RWPE2 (cell line): ENCODE measurements at regions not wholly inside any gene's neighbourhood (a gene's known extent, or its start where the extent isn't known, plus 50 kb on each side); places are given as distances from the start of the nearest gene placed in this dataset.
A peak's percentile ranks its signal among the peaks of the same experiment; 100 is the strongest.

Source experiments
- ATAC-seq: fragments of 200-7000 bp; cut with Tn5 transposase; 3 replicates; pipeline ENCODE4 v1.9.1; 2021; ENCODE audit warnings: low read depth
- DNase-seq: peaks from one replicate; pipeline ENCODE4 v3.0.0-alpha.2; 2020; ENCODE audit warnings: low spot score
- H3K27ac ChIP-seq: fragments of 450-650 bp; 2 replicates; pipeline ENCODE4 v1.5.1; 2017; ENCODE audit warnings: mild to moderate bottlenecking; ENCODE audit not compliant: poor library complexity, severe bottlenecking
- H3K27me3 ChIP-seq: fragments of 250-450 bp; sonication (Bioruptor Pico); 2 replicates; pipeline ENCODE4 v1.5.1; 2021; ENCODE audit warnings: mild to moderate bottlenecking, moderate library complexity; ENCODE audit not compliant: insufficient read depth, poor library complexity, severe bottlenecking
- H3K36me3 ChIP-seq: fragments of 250-450 bp; sonication (Bioruptor Pico); 2 replicates; pipeline ENCODE4 v1.5.1; 2020; ENCODE audit warnings: low read depth, mild to moderate bottlenecking, moderate library complexity
- H3K4me1 ChIP-seq: fragments of 250-450 bp; sonication (Bioruptor Pico); 2 replicates; pipeline ENCODE4 v1.5.1; 2021; ENCODE audit warnings: mild to moderate bottlenecking, moderate library complexity; ENCODE audit not compliant: insufficient read depth, poor library complexity, severe bottlenecking
- H3K4me3 ChIP-seq: fragments of 250-450 bp; sonication (Bioruptor Pico); 2 replicates; pipeline ENCODE4 v1.5.1; 2021; ENCODE audit warnings: mild to moderate bottlenecking, moderate library complexity; ENCODE audit not compliant: severe bottlenecking
- H3K9me3 ChIP-seq: fragments of 250-450 bp; sonication (Bioruptor Pico); 2 replicates; pipeline ENCODE4 v1.5.1; 2021; ENCODE audit warnings: mild to moderate bottlenecking, moderate library complexity; ENCODE audit not compliant: severe bottlenecking
- TF ChIP-seq, protein P1 (sequence below): fragments of 450-650 bp; IDR thresholded peaks from one replicate; pipeline ENCODE4 v1.5.1; 2017; ENCODE audit warnings: mild to moderate bottlenecking, moderate library complexity; ENCODE audit not compliant: poor library complexity, severe bottlenecking

DNA sequence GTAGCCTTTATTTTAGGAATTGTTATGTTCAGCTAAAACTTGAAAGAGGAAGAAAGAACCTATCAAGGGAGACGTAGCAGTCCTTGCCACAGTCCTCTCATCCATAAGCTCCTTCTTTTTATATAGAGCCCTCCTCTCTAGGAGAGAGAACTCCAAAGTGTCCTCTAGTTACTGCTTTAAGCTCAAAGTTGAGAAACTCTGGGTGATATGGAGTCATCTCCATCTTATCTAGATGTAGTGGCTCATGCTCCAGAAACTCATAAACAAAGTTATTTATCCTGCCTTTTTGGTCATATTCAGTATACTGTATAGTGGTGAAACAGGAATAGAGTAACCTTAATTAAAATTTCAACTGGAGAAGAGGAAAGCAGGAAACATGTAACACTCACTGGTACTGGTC is 90.4 kb upstream of the ATF7IP start:
- Histone ChIP-seq H3K27me3 (no peaks in the 10 kb centered on the region), H3K9me3 (no peaks in the 10 kb centered on the region), H3K36me3 (no peaks in the 10 kb centered on the region), H3K4me1 (peaks cover 12% of the 10 kb centered on the region), H3K4me3 (no peak overlapping the region), H3K27ac (peak overlapping the region; percentile 93)
- TF ChIP-seq, protein P1, sequence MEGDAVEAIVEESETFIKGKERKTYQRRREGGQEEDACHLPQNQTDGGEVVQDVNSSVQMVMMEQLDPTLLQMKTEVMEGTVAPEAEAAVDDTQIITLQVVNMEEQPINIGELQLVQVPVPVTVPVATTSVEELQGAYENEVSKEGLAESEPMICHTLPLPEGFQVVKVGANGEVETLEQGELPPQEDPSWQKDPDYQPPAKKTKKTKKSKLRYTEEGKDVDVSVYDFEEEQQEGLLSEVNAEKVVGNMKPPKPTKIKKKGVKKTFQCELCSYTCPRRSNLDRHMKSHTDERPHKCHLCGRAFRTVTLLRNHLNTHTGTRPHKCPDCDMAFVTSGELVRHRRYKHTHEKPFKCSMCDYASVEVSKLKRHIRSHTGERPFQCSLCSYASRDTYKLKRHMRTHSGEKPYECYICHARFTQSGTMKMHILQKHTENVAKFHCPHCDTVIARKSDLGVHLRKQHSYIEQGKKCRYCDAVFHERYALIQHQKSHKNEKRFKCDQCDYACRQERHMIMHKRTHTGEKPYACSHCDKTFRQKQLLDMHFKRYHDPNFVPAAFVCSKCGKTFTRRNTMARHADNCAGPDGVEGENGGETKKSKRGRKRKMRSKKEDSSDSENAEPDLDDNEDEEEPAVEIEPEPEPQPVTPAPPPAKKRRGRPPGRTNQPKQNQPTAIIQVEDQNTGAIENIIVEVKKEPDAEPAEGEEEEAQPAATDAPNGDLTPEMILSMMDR, result no peak
- ATAC-seq (no peak), DNase-seq (no peak)

DNA sequence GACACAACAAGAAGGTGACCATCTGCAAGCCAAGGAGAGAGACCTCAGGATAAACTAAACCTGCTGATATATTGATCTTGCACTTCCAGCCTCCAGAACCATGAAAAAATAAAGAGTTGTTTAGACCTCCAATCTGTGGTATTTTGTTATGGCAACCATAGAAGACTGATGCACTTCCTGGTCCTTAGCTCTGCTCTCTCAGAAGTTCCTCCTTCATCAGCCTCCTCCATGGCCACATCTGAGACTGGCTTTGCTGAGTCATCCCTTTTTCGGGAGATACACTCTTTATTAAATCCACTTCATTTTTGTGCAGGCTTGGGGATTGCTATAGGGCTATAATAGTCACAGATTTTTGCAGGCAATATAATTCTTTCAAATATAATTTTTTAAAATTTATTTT is 89.6 kb upstream of the ATF7IP start:
- no peak for DNase-seq
- TF ChIP-seq, protein P1, result no peak
- no peaks in the 10 kb centered on the region for H3K36me3 ChIP-seq
- no peak overlapping the region for H3K27ac ChIP-seq
- no peak overlapping the region for H3K4me3 ChIP-seq
- ATAC-seq, result no peak
- no peaks in the 10 kb centered on the region for H3K27me3 ChIP-seq
- H3K4me1 ChIP-seq, result peaks cover 12% of the 10 kb centered on the region
- no peaks in the 10 kb centered on the region for H3K9me3 ChIP-seq

DNA sequence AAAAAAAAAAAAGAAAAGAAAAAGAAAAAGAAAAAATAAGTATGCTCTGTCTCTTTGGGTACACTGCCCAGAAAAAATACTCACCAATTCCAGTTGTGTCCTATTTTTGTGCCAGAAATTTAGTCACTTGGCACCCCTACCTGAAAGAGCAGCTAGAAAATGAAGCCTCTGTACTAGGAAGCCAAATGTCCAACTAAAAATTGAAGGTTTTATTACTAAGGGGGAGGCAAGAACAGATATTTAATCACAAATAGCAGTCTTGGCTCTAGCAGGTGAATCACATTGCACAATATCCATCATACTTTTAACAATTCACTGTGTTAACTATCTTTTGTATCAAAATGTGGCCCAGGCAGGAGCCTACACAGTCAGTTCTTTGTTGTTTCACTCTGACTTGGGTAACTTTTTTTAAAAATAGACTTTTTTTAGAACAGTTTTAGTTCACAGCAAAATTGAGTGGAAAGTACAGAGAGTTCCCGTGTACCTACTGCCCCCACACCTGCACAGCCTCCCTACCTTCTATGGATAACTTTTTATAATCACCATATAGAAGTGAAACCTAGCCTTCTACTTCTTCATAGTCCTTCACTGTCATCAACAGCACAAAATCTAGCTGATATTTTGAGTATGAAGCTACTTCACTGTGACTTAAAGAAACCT is 87.1 kb upstream of the ATF7IP start:
- TF ChIP-seq, protein P1, result no peak
- Histone ChIP-seq H3K4me3 (no peak overlapping the region), H3K36me3 (no peaks in the 10 kb centered on the region), H3K4me1 (peaks cover 4% of the 10 kb centered on the region), H3K9me3 (no peaks in the 10 kb centered on the region), H3K27ac (no peak overlapping the region), H3K27me3 (no peaks in the 10 kb centered on the region)
- no peak for DNase-seq
- no peak for ATAC-seq

DNA sequence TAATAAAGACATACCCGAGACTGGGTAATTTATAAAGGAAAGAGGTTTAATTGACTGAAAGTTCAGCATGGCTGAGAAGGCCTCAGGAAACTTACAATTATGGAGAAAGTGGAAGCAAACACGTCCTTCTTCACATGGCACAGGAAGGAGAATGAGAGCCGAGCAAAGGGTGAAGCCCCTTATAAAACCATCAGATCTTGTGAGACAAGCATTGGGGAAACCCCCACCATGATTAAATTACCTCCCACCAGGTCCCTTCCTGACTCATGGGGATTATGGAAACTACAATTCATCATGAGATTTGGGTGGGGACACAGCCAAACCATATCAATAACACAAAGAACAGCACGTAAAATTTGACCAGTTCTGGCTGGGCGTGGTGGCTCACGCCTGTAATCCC is 85.6 kb upstream of the ATF7IP start:
- Histone ChIP-seq H3K4me3 (no peak overlapping the region), H3K36me3 (no peaks in the 10 kb centered on the region), H3K27ac (no peak overlapping the region), H3K4me1 (no peaks in the 10 kb centered on the region), H3K27me3 (no peaks in the 10 kb centered on the region), H3K9me3 (no peaks in the 10 kb centered on the region)
- ATAC-seq, result no peak
- DNase-seq, result no peak
- TF ChIP-seq, protein P1, result no peak

DNA sequence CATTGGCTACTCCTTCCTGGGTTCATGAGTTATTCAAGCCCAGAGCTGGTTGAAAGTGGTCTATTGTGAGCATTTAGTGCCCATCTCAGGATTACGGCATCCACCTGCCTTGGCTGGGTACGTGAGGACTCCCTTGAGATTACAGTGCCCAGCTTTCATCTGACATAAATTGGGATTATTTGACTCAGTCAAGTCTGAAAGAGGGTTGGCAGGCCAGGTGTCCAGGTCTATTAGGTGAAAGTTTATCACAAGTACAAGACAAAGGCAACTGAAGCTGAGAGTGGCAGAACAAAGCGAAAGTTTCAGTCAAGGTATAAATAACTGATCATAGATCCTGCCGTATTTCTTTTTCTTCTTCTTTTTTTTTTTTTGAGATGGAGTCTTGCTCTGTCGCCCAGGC is 84.6 kb upstream of the ATF7IP start:
- no peaks in the 10 kb centered on the region for H3K9me3 ChIP-seq
- no peaks in the 10 kb centered on the region for H3K36me3 ChIP-seq
- no peak overlapping the region for H3K4me3 ChIP-seq
- DNase-seq (no peak), ATAC-seq (no peak)
- no peak overlapping the region for H3K27ac ChIP-seq
- TF ChIP-seq, protein P1, result no peak
- H3K27me3 ChIP-seq, result no peaks in the 10 kb centered on the region
- no peaks in the 10 kb centered on the region for H3K4me1 ChIP-seq
